ENCODE measurements at regions not wholly inside any gene's neighbourhood (a gene's known extent, or its start where the extent isn't known, plus 50 kb on each side); places are given as distances from the start of the nearest gene placed in this dataset.
"Not testable (repeated sequence)": the region's sequence is repeated elsewhere in the genome, so short reads cannot be mapped to it uniquely, and the experiment has no call there.

- CTCF ChIA-PET; H4K20me1 ChIP-seq (ENCODE audit: insufficient read depth); H3K4me3 ChIP-seq (ENCODE audit: low read depth in 2 of 2, low read length in 1 of 2); H3K4me1 ChIP-seq (ENCODE audit: control insufficient read depth in 1 of 2, insufficient read depth in 2 of 2, low read depth in 1 of 2, low read length in 1 of 2); H2AFZ ChIP-seq (ENCODE audit: low read depth); H3K79me2 ChIP-seq (ENCODE audit: insufficient read depth); H3K9me2 ChIP-seq; DNase-seq; H3K4me2 ChIP-seq; H3K9me3 ChIP-seq; POLR2A ChIA-PET; H3F3A ChIP-seq (replicated peaks; ENCODE audit: insufficient read depth); H3K27ac ChIP-seq (ENCODE audit: low read depth in 2 of 2, low read length in 1 of 2); H3K36me3 ChIP-seq (replicated peaks in 1 of 2; ENCODE audit: control insufficient read depth in 1 of 2, insufficient read depth in 2 of 2, low read length in 1 of 2); H3K27me3 ChIP-seq (ENCODE audit: insufficient read depth); H3K9ac ChIP-seq: not testable (repeated sequence)
- WGBS (ENCODE audit: low lambda C conversion rate): 2% methylated on average over 1 of the region's 1 CpG
Measured at GRCh38 chr22:10773341-10773740, 4754.7 kb upstream of the OR11H1 start.

GRCh38 chr22:10775601-10776357, 4752.2 kb upstream of the OR11H1 start:
- CTCF ChIA-PET; H3K4me3 ChIP-seq (ENCODE audit: low read depth in 2 of 2, low read length in 1 of 2); DNase-seq; H3K27me3 ChIP-seq (ENCODE audit: insufficient read depth); H3K9me2 ChIP-seq; H4K20me1 ChIP-seq (ENCODE audit: insufficient read depth); H3K79me2 ChIP-seq (ENCODE audit: insufficient read depth); H3K36me3 ChIP-seq (replicated peaks in 1 of 2; ENCODE audit: control insufficient read depth in 1 of 2, insufficient read depth in 2 of 2, low read length in 1 of 2); H2AFZ ChIP-seq (ENCODE audit: low read depth); H3K27ac ChIP-seq (ENCODE audit: low read depth in 2 of 2, low read length in 1 of 2); H3K9me3 ChIP-seq; H3F3A ChIP-seq (replicated peaks; ENCODE audit: insufficient read depth); H3K9ac ChIP-seq; POLR2A ChIA-PET; H3K4me1 ChIP-seq (ENCODE audit: control insufficient read depth in 1 of 2, insufficient read depth in 2 of 2, low read depth in 1 of 2, low read length in 1 of 2); H3K4me2 ChIP-seq: not testable (repeated sequence)
- 4% methylated on average over 5 of the region's 5 CpGs for WGBS (ENCODE audit: low lambda C conversion rate)

GRCh38 chr22:10776358-10776729, 4751.6 kb upstream of the OR11H1 start:
- CTCF ChIA-PET: not testable (repeated sequence)
- 8% methylated on average over 7 of the region's 7 CpGs for WGBS (ENCODE audit: low lambda C conversion rate)

GRCh38 chr22:10777733-10778132, 4750.3 kb upstream of the OR11H1 start:
- H4K20me1 ChIP-seq (ENCODE audit: insufficient read depth); H3K36me3 ChIP-seq (replicated peaks in 1 of 2; ENCODE audit: control insufficient read depth in 1 of 2, insufficient read depth in 2 of 2, low read length in 1 of 2); H3K9ac ChIP-seq; POLR2A ChIA-PET; H3K27ac ChIP-seq (ENCODE audit: low read depth in 2 of 2, low read length in 1 of 2); H3K9me2 ChIP-seq; H3K27me3 ChIP-seq (ENCODE audit: insufficient read depth); H3K4me1 ChIP-seq (ENCODE audit: control insufficient read depth in 1 of 2, insufficient read depth in 2 of 2, low read depth in 1 of 2, low read length in 1 of 2); H3K4me3 ChIP-seq (ENCODE audit: low read depth in 2 of 2, low read length in 1 of 2); H3F3A ChIP-seq (replicated peaks; ENCODE audit: insufficient read depth); DNase-seq; H3K9me3 ChIP-seq; H3K4me2 ChIP-seq; H3K79me2 ChIP-seq (ENCODE audit: insufficient read depth); H2AFZ ChIP-seq (ENCODE audit: low read depth); CTCF ChIA-PET: not testable (repeated sequence)
- 13% methylated on average over 11 of the region's 11 CpGs for WGBS (ENCODE audit: low lambda C conversion rate)

More at GRCh38 chr22:10776358-10776729, 4751.6 kb upstream of the OR11H1 start:
- H3F3A ChIP-seq (replicated peaks; ENCODE audit: insufficient read depth); H3K27me3 ChIP-seq (ENCODE audit: insufficient read depth); DNase-seq; H3K9me2 ChIP-seq; H3K79me2 ChIP-seq (ENCODE audit: insufficient read depth); H3K4me1 ChIP-seq (ENCODE audit: control insufficient read depth in 1 of 2, insufficient read depth in 2 of 2, low read depth in 1 of 2, low read length in 1 of 2); H2AFZ ChIP-seq (ENCODE audit: low read depth); H3K9me3 ChIP-seq; H3K9ac ChIP-seq; H3K4me3 ChIP-seq (ENCODE audit: low read depth in 2 of 2, low read length in 1 of 2); H4K20me1 ChIP-seq (ENCODE audit: insufficient read depth); H3K27ac ChIP-seq (ENCODE audit: low read depth in 2 of 2, low read length in 1 of 2); H3K36me3 ChIP-seq (replicated peaks in 1 of 2; ENCODE audit: control insufficient read depth in 1 of 2, insufficient read depth in 2 of 2, low read length in 1 of 2); POLR2A ChIA-PET; H3K4me2 ChIP-seq: not testable (repeated sequence)

Data from SK-N-SH (cell line).